AG04449 (cell line): ENCODE measurements at regions not wholly inside any gene's neighbourhood (a gene's known extent, or its start where the extent isn't known, plus 50 kb on each side); places are given as distances from the start of the nearest gene placed in this dataset.
A peak's percentile ranks its signal among the peaks of the same experiment; 100 is the strongest.

ENCODE experiments used
- CTCF ChIA-PET: fragments of 350-600 bp; formaldehyde crosslinking; extraction: SDS; loops from one replicate; lab custom pipeline; 2021; ENCODE audit warnings: antibody characterized with exemption; lab: Yijun Ruan, JAX
- POLR2A ChIA-PET: fragments of 400-600, 350-600 bp; formaldehyde crosslinking; extraction: SDS; loops from one replicate; lab custom pipeline; 2020; ENCODE audit warnings: antibody characterized with exemption, inconsistent platforms; lab: Yijun Ruan, JAX
- DNase-seq: peaks from one replicate; pipeline ENCODE4 v3.0.0-alpha.2; 2010; ENCODE audit warnings: low read depth, low spot score
- H3K4me3 ChIP-seq: 2 replicates; pipeline ENCODE4 v1.5.1; 2011; ENCODE audit warnings: low read depth, mild to moderate bottlenecking, control low read depth, low read length
- TF ChIP-seq, protein P1 (sequence below): IDR thresholded peaks from one replicate; pipeline ENCODE4 v1.5.1; 2011; ENCODE audit warnings: mild to moderate bottlenecking, moderate library complexity, low read length, control low read depth, inconsistent platforms; ENCODE audit not compliant: insufficient read depth; ENCODE audit errors: missing control alignments

DNA sequence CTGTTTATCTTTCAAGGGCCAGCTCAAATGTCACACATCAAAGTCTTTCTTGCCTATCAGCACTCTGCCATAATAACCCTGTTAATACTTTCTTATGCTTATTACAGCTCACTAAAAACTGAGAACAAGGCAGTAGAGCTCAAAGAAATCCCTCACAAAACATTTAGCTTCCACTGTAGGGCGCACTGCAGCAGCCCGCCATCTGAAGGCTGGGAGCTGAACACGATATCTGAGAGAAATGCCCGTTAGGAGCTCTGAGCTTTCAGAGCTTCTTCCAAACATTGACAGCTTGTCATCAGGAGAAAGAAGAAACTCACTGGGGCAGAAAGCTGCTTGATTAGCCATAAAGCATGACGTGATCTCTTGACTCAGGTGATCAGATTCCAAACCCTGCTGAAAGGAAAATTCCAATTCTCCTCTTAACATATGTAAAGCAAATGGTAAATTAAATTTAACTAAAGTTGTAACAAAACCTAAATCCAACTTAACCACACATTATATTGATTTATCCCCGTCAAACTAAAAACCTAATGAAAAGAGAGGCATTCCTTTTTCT, 175.7 kb downstream of the C12orf50 start:
- CTCF ChIA-PET: interaction anchor here (2.2 kb wide), 1 partner anchor 99 kb away, joined by 8 read pairs; no protein-coding TSS in a partner anchor
- TF ChIP-seq, protein P1, sequence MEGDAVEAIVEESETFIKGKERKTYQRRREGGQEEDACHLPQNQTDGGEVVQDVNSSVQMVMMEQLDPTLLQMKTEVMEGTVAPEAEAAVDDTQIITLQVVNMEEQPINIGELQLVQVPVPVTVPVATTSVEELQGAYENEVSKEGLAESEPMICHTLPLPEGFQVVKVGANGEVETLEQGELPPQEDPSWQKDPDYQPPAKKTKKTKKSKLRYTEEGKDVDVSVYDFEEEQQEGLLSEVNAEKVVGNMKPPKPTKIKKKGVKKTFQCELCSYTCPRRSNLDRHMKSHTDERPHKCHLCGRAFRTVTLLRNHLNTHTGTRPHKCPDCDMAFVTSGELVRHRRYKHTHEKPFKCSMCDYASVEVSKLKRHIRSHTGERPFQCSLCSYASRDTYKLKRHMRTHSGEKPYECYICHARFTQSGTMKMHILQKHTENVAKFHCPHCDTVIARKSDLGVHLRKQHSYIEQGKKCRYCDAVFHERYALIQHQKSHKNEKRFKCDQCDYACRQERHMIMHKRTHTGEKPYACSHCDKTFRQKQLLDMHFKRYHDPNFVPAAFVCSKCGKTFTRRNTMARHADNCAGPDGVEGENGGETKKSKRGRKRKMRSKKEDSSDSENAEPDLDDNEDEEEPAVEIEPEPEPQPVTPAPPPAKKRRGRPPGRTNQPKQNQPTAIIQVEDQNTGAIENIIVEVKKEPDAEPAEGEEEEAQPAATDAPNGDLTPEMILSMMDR: no peak
- no peak for DNase-seq
- no peak overlapping the region for H3K4me3 ChIP-seq
- POLR2A ChIA-PET: no interaction called here

DNA sequence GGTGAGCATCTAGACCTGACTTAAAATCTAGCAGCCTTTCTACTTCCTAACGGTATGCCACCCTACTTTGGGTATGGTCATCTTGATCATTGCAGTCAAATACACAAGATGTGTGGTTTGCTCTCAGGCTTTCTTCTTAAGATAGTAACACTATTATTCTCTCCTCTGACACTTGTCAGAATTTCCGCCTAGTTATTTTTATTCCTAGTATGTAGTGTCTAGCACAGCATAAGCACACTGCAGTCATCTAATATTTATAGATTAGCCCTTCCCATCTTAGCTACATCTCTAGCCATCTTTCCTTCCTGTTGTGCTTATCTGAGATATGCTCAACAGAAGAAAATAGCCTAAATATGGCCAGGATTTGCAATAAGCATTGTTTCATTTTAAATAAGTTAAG, 180.1 kb downstream of the C12orf50 start:
- H3K4me3 ChIP-seq: no peak overlapping the region
- ChIA-PET POLR2A (no interaction called here), CTCF (interaction anchor here (0.5 to 2.3 kb wide), 24 partner anchors 8 to 639 kb away, joined by 3 to 12 read pairs (median 4); no protein-coding TSS in a partner anchor)
- TF ChIP-seq, protein P1: no peak
- DNase-seq: no peak

DNA sequence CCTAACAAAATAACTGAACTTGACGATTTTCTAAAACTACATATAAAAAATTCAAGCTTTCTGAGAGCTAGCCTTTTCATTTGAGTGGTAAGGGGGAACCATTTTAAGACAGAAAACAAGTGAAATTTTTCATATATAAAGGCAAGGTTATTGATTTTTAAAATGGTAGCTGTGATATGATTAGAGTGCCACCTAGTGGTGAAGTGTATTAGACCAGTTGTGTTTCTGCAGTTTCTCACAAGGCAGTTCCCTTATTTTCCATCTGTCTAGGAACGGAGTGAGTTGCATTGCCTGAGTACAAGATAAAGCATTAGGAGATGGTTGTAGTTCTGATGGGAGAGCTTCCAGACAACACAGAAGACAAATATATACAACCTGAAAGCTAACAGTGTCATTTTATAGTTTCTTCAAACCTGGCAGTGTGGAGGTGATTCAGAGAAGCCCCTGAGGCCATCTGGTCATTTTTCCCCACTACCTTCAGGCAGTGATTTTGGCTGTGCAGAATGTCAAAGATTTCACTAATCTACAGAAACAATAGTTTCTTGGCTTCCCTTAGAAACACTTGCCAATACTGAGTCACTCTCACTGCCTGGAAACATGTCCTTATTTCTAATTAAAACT, 180.8 kb downstream of the C12orf50 start:
- peak; percentile 29 for DNase-seq
- TF ChIP-seq, protein P1: peak; percentile 49
- POLR2A ChIA-PET: no interaction called here
- CTCF ChIA-PET: interaction anchor here (0.8 to 2.3 kb wide), 29 partner anchors 9 to 575 kb away, joined by 3 to 12 read pairs (median 4); no protein-coding TSS in a partner anchor
- H3K4me3 ChIP-seq: no peak overlapping the region

DNA sequence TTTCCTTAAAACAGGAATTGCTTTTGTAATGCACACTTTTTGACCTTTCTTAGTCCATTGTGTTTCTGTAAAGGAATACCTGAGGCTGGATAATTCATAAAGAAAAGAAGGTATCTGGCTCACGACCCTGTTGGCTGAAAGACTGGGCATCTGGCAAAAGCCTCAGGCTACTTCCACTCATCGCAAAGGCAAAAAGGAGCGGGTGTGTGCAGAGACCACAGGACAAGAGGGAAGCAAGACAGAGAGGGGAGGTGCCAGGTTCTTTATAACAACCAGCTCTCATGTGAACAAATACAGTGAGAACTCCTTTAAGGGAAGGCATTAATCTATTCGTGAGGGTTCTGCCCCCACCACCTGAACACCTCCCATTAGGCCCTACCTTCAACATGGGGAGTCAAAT, 182.1 kb downstream of the C12orf50 start:
- ChIA-PET CTCF (interaction anchor here (0.6 to 1.9 kb wide), 9 partner anchors 13 to 662 kb away, joined by 3 to 7 read pairs (median 3); no protein-coding TSS in a partner anchor), POLR2A (no interaction called here)
- no peak overlapping the region for H3K4me3 ChIP-seq
- TF ChIP-seq, protein P1: no peak
- DNase-seq: no peak

DNA sequence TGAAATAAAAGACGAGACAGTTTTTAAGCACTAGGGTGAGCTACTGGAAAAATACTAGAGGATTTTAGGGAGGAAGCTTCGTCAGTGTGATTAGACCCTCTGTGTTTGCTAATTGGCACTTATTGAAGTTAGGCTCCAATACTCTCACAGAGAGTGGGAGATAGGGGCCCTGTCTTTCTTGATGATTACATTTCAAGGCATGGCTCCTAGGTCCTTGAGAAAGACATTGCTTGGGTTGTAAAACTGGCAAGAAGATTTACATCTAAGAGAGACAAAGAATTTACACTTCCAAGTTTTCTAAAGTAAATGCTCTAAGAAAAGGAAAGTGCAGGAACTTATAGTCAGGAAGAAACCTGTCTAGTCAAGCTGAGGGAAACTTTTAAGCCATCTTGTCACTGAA, 183.2 kb downstream of the C12orf50 start:
- no peak overlapping the region for H3K4me3 ChIP-seq
- ChIA-PET CTCF (interaction anchor here (1.3 kb wide), 1 partner anchor 433 kb away, joined by 3 read pairs; no protein-coding TSS in a partner anchor), POLR2A (no interaction called here)
- no peak for DNase-seq
- TF ChIP-seq, protein P1: no peak

DNA sequence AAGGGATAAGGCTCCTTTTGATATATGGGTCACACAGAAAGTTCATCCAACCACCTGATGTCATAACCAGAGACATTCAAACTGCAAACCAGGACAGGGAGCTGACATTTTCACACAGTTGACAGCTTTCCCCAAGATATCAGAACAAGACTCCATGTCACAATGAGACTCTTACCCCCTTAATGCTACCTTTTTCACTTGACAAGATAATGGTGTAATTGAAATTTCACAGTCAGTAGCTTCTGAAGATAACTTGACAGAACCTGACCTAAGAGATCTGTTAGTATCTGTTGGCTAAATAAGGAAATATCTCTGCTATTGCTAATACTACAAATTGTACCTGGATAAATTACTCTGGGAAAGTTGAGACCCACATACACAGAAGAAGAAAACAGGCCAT, 187.3 kb downstream of the C12orf50 start:
- TF ChIP-seq, protein P1: no peak
- ChIA-PET POLR2A (no interaction called here), CTCF (interaction anchor here (0.8 kb wide), 1 partner anchor 11 kb away, joined by 3 read pairs; no protein-coding TSS in a partner anchor)
- H3K4me3 ChIP-seq: no peak overlapping the region
- DNase-seq: no peak
